HUDEP-2 (cell line): ENCODE measurements at regions not wholly inside any gene's neighbourhood (a gene's known extent, or its start where the extent isn't known, plus 50 kb on each side); places are given as distances from the start of the nearest gene placed in this dataset.
"Not testable (repeated sequence)": the region's sequence is repeated elsewhere in the genome, so short reads cannot be mapped to it uniquely, and the experiment has no call there.

Source experiments
- DNase-seq, 76 experiments: peaks; one replicate each; lab custom pipeline; 2025; ENCODE audit not compliant: unreplicated experiment in 76 of 76; lab: John Stamatoyannopoulos, UW

DNA sequence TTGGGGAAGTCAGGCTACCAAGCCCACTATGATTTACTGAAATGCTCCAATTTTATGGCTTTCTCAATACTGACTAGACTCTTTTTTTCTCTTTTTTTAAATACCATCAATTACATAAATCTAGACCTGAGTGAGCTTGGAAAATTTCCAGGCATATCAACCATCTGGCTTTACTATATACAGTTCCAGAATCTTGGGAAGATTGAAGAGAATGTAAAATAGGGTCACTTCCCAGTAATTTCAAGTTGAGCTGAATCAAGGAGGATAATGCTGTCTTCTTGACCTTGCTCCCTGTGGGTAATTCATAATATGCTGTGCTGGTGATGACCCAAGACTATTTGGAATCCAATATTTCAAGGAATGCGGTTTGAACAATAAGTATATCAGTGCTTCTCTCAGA is 108.1 kb downstream of the MAP3K21 start:
- DNase-seq, result no peak

DNA sequence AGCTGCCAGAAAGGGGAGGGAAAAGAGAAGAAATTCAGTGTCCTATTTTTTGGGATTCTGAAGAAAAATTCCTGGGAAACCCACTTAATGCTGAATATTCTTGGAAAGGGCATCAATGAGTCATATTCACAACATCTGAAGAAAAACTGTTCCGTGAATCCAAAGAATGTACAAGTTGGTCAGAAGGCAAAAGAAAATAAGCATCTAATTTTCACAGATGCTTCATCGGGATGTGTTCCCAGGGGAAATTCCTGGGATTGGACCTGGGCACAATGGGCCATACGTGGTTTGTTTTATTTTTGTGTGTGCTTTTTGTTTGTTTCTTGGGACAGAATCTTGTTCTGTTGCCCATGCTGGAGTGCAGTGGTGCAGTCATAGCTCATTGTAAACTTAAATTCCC is 112.2 kb downstream of the MAP3K21 start:
- DNase-seq, result no peak

DNA sequence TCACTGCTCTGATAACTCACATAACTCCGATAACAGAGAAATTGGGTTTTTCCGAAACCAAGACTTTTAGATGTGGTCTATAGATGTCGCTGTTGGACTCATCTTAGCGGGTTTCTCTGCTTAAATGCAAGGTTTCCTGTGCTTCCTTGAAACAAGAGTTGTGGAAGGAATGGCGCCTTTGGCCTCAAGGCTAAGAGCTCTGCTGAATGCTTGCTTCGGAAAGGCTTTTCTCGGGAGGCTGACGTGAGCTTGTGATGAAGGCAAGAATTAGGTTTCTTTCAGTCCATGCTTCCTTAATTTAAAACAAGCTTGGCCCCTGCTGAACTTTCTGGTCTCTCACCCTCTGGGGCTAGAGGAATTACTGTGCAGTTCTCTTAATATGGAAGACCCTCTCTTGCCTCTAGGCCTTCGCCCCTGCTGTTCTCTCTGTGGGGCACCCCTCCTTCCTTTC is 113.5 kb downstream of the MAP3K21 start:
- DNase-seq, result peak in 40 of 76 experiments; percentile 3 to 77 (median 52)

DNA sequence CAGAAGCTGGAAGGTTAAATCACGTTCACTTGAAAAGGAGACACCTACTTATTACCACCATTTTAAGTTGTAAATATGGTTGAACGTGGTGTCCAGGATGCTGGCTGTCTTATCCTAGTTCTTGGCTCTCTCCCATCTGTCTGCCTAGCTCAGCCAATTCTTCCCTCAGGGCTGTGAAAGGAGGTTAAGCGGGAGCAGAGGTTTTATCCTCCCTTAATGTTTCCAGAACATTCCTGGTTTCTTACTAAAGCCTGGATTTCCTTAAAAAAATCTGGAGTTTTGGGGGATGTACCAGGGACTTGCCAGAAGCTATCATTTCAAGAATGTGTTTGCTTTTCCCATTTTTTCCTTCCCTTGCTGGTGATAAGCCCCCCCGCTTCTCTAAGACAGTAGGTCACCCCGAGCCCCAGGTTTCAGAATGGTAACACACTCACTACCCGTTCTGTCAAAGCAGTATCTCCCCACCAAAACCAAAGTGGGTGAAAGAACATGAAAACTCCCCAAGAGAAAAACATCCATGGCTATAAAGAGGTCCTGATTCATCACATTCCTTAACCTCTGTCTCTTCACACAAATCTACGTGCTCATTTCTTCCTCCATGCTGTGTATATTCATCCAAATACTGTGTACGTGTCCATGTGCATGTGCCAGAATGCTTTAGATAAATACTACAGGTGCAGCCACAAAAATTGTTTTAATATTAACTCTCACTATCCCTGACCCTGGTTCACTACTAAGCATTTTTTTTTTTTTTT is 114.7 kb downstream of the MAP3K21 start:
- DNase-seq, result no peak

DNA sequence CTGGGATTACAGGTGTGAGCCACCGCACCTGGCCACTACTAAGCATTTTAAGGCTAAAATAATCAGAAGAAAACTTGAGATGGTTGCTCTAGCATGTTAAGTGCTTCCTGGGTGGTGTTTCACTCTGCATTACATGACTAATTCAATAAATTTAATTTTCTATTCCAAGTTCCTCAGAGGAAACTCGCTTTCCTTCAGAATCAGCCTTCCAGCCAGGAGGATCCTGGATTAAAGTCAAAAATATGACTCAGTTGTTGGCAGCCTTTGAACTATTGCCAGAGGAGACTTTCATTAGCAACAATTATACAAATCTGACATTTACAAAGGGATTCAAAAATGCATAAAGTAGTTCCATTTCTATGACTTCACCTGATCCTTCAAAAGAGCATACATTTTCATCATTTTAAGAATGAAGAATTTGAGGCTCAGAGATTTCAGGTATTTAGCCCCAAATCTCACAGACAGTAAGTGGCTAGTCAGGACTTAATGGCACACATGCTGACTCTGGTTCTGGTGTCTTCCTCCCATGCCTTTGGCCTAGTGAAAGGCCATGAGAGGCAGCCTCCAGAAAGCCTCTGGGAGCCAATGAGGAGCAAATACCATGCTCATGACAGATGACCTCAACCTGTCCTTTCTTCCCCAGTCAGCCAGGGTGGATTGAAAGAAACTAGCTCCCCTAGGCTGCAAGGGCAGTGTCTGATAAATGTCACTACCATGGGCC is 115.7 kb downstream of the MAP3K21 start:
- DNase-seq, result no peak

DNA sequence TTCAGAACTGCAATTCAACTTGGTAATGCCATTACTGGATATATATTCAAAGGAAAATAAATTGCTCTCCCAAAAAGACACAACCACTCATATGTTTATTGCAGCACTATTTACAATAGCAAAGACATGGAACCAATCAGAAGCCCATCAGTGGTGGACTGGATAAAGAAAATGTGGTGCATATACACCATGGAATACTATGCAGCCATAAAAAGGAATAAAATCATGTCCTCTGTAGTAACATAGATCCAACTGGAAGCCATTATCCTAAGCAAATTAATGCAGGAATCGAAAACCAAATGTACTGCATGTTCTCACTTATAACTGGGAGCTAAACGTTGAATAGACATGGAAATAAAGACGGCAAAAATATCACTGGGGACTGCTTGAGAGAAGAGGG is 117.0 kb downstream of the MAP3K21 start:
- DNase-seq, result no peak

DNA sequence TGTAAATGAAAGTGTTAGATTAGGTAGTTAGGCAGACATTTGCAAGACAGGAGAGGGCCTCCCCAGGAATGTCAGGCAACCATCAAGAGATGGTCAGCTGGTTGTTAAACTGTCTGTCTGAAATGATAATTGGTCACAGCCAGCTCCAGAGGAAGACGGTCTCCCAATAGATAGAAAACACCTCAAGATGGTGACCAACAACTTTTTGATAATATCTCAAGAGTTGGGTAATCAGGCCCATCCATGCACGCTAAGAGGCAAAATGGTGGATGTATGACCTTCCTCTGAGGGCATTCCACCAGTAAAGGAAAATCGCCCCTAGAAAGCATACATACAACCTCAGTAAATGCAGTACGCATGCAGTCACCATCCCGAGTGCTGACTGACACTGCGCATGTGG is 118.2 kb downstream of the MAP3K21 start:
- DNase-seq, result no peak

DNA sequence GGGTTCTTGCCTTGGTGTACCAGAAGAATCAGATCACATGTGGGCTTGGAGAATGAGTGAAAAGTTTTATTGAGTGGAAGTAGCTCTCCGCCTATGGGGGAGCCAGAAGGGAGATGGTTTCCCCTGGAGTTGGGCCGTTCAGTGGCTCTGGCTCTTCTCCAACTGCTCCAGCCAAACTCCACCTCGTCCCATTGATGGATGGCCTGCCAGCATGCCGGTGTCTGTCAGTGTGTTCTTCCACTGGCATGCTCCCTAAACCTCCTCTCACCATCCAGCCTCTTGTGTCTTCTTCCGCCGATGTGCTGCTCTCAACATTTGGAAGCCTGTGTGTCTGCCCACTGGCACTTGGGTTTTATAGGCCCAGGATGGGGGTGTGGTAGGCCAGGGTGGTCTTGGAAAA is 119.4 kb downstream of the MAP3K21 start:
- no peak for DNase-seq

DNA sequence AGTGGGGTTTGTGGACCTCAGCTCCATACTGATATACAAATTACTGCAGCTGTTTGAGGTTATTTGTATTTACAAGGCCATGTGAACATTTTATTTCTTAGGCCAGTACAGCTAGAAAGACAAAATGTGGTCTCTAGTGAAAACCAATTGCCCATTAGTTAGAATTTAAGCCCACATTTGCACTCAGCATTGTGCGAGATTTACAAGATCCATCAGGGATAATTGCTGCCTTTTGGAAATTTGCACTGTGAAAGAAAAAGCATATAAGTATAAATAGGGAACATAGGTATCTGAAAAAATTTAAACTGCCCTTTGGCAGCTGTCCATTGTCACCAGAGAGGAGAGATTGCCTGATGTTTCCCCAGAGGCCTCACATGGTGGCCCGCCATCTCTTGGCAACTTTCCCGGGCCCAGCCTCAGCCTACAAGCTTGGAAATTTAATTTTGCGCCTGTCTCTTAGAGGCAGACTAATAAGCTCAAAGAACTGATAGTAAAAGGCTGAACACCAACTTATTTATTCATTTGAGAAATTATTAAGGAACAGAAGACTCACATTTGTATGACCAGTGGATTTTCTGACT is 120.7 kb downstream of the MAP3K21 start:
- DNase-seq, result peak in 53 of 76 experiments; percentile 2 to 82 (median 35)

DNA sequence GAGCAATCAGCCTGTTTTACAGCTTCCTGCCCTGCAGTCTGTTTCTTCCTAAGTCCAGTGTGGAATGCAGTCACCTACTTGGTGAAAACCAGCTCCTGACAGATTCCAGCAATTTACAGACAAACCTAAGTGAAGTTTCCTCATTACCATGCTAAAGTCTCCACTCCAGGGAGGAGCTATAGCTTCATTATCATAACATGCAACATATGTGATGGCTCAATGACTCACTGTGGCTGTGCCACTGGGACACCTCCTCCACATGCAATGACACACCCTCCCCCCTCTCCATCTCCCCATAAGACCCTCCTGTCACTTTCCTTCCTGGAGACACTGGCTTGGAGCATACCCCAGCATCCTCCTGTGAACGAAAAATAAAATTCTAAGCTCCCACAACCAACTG is 125.2 kb downstream of the MAP3K21 start:
- DNase-seq, result no peak

DNA sequence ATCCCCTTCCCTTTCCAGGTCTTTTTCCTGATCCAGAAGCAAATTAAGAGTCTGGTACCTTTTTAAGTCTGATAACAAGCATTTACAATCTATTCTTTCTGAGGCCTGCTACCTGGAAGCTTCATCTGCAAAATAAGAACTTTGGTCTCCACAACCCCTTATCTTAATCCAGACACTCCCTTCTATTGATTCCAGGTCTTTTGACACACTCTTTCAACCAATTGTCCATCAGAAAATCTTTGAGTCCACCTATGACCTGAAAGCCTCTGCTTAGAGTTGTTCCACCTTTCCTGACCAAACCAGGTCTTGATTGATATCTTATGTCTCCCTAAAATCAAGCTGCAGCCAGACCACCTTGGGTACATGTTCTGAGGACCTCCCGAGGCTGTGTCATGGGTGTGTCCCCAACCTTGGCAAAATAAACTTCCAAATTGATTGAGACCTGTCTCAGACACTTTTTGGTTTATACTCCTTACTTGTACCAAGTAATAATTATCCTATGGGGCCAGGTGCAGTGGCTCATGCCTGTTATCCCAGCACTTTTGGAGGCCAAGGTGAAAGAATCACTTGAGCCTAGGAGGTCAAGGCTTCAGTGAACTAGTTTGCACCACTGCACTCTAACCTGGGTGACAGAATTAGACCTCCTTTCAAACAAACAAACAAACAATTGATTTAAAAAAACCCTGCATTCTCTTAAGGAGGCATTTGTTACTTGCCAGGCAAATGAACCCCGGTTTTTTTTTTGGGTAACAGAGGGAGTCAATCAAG is 126.1 kb downstream of the MAP3K21 start:
- DNase-seq, result no peak

DNA sequence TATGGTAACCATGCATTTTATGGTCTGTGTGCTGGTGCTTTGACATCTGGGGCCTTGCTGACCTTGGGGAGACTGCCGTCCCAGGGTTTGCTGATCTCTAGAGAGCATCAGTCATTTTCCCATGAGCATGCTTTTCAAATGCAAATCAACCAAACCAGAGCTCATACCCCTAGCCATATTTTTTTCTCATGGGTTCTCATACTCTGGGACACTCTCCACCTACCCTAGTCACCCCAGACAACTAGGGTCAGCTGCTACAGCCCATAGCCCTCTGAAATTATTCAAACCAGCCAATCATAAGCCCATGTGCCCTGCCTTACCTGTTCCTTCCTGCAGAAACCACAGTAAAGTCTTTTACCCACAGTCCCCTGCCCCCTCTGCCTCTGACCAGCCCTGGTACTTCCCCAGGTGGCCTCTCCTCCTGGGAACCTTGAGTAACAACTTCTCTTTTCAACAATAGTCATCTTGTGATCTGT is 132.0 kb downstream of the MAP3K21 start:
- DNase-seq, result no peak

DNA sequence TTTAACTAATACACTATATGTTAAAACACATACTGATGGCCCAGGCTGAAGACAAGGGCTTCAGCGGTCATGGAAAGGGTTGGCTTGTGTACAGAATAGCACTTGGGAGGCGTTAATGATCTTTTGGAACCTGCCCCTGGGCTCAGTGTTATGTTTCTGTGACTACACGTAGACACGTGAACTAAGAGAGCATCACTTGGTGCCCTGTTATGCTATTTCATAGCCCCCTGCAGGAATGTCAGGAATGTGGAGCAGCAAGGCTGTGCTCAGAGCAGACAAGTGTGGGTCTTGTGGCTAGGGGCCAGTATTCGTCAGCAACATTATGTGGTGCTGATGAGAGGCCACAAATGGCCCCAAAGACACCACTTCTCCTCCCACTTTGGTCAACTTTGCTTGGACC is 132.4 kb downstream of the MAP3K21 start:
- no peak for DNase-seq

DNA sequence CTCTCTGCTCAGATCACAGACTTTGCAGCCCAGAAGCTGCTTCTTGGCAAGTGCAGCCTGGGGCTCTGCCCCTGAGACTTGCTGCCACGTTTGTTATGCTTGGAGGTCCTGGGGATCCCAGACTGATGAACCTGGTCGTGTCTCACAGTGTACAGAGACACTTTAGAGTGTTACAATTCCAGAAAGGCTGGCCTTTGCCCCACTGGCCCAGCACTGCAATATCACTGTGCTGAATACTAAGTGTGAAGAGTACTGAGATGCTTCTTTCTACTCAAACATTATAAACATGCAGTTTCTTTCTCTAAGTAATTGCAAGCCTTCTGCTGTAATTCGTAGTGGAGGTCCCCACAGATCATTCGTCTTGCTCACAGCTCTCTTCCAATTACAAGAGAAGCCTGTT is 133.2 kb downstream of the MAP3K21 start:
- DNase-seq, result no peak

DNA sequence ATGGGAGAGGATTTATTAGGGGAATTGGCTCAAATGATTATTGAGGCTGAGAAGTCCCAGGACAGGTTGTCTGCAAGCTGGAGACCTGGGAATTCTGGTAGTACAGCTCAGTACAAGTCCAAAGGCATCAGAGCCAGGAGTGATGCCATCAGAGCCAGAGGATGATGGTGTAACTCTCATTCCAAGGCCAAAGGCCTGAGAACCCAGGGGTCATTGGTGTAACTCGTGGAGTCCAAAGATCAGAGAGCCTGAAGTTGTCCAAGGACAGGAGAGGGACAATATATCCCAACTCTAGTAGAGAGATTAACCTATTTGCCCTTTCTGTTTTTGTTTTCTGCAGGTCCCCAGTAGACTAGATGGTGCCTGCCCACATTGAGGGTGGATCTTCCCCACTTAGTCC is 134.3 kb downstream of the MAP3K21 start:
- DNase-seq, result no peak

DNA sequence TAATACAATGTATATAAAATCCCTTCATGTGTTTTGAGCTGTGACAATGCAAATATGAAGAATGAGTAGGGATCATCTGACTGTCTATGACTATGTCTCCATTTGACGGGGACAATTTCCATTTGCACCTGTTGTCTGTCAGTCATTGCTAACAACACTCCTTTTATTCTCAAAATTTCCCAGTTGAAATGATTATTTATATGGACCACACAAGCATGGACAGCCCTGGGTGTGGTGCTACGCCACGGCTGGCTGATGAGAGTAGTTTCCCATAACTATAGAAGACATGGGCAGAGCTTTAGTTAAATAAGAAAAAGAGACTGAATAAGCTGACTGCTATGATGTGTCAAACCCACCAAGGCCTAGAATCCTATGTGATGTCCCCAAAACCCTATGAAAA is 135.8 kb downstream of the MAP3K21 start:
- DNase-seq, result no peak

DNA sequence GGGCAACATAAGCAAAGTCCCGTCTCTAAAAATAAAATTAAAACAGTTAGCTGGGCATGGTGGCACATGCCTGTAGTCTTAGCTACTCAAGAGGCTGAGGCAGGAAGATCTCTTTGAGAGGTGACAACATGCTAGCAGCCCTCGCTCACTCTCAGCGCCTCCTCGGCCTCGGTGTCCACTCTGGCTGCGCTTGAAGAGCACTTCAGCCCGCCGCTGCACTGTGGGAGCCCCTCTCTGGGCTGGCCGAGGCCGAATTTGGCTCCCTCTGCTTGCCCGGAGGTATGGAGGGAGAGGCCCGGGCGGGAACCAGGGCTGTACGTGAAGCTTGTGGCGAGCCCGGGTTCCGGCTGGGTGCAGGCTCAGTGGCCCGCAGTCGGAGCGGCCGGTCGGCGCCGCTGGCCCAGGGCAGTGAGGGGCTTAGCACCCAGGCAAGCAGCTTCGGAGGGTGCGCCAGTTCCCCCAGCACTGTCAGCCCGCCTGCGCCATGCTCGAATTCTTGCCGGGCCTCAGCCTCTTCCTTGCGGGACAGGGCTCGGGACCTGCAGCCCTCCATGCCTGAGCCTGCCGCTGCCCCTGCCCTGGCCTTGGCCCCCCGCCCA is 138.3 kb downstream of the MAP3K21 start:
- DNase-seq, result no peak

DNA sequence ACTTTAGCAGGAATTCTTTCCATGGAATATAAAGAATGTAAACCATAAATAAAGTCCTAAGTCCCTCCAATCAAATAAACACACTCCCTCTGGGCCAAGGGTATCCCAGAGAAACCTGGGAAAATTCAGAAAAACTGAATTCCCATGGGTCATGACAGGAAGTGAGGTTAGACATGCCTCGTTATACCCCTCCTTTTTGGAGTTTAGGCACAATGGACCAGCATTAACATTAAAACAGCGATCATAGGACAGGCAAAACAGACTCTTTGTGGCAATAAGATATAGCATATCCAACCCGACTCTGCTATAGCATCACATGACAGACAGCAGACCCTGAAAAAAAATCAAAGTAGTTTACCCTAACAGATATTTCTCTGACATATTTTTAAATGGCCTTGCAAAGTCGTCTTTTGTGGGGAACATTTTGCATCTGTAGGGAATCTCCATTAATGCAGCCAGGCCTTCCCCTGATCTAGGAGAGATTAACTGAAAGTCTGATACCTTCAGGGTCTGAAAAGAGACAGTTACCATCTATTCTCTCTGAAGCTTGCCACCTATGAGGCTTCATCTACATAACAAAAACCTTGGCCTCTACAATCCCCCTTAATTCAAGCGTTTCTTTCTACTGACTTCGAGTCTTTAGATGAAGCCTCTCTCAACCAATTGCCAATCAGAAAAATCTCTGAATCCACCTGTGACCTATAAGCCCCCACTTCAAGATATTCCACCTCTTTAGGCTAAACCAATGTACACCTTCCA is 143.0 kb upstream of the KCNK1 start:
- no peak for DNase-seq

DNA sequence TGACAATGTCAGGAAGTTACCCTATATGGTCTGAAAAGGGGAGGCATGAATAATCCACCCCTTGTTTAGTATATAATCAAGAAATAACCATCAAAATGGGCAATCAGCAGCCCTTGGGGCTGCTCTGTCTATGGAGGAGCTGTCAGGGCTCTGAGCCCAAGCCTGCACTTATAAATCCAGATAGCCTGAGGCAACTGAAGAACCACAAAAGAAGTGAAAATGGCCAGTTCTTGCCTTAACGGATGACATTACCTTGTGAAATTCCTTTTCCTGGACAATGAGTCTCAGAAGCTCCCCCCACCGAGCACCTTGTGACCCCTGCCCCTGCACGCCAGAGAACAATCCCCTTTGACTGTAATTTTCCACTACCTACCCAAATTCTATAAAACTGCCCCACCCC is 142.1 kb upstream of the KCNK1 start:
- DNase-seq, result not testable (repeated sequence)

DNA sequence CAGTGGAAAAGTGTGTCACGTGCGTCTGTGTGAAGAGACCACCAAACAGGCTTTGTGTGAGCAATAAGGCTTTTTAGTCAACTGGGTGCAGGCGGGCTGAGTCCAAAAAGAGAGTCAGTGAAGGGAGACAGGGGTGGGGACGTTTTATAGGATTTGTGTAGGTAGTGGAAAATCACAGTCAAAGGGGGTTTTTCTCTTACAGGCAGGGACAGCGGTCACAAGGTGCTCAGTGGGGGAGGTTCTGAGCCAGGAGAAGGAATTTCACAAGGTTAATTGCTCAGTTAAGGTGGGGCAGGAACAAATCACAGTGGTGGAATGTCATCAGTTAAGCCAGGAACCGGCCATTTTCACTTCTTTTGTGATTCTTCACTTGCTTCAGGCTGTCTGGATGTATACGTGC is 141.1 kb upstream of the KCNK1 start:
- DNase-seq, result not testable (repeated sequence)
